GM12873 (cell line): ENCODE measurements at regions not wholly inside any gene's neighbourhood (a gene's known extent, or its start where the extent isn't known, plus 50 kb on each side); places are given as distances from the start of the nearest gene placed in this dataset.

Experiments
- TF ChIP-seq, protein P1 (sequence below): IDR thresholded peaks from 2 replicates; pipeline ENCODE4 v1.5.1; 2012; ENCODE audit warnings: low read depth, mild to moderate bottlenecking, moderate library complexity, low read length, control low read depth; ENCODE audit not compliant: insufficient read depth; ENCODE audit errors: missing control alignments

DNA sequence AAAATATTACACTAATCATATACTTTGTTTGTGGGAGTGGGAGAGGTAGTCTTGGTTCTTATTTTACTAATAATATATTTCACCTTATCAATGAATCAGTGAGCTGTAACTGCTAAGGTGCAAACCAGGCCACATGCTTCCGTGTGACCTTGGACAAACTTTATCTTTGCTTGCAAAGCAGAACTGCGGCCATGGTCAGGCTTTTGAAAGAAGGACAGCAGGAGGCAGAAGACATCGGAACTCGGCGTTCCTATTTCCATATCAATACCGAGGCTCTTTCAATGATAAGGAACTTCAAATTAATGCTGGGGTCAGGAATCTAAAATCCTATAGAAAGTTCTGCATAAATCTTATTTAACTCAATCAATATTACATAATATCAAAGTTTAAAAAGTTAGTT is 491.9 kb upstream of the PFKP start:
- TF ChIP-seq, protein P1, sequence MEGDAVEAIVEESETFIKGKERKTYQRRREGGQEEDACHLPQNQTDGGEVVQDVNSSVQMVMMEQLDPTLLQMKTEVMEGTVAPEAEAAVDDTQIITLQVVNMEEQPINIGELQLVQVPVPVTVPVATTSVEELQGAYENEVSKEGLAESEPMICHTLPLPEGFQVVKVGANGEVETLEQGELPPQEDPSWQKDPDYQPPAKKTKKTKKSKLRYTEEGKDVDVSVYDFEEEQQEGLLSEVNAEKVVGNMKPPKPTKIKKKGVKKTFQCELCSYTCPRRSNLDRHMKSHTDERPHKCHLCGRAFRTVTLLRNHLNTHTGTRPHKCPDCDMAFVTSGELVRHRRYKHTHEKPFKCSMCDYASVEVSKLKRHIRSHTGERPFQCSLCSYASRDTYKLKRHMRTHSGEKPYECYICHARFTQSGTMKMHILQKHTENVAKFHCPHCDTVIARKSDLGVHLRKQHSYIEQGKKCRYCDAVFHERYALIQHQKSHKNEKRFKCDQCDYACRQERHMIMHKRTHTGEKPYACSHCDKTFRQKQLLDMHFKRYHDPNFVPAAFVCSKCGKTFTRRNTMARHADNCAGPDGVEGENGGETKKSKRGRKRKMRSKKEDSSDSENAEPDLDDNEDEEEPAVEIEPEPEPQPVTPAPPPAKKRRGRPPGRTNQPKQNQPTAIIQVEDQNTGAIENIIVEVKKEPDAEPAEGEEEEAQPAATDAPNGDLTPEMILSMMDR: no peak

DNA sequence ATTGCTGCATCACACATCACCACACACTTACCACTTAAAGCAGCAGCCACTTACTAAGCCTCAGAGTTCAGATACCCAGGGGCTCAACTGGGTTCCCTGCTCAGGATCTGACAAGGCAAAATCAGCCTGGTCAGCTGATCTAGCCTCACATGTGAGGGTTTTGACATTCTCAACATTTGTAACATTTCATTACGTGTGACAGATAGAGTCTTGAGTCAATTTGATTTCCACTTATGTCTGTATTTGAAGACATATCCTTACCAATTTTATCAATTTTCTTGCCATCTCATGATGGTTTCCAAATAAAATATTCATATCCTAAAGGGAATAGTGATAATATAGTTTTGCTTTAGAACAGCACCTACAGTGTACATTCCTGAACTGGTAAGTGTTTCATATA is 494.7 kb upstream of the PFKP start:
- TF ChIP-seq, protein P1: no peak

DNA sequence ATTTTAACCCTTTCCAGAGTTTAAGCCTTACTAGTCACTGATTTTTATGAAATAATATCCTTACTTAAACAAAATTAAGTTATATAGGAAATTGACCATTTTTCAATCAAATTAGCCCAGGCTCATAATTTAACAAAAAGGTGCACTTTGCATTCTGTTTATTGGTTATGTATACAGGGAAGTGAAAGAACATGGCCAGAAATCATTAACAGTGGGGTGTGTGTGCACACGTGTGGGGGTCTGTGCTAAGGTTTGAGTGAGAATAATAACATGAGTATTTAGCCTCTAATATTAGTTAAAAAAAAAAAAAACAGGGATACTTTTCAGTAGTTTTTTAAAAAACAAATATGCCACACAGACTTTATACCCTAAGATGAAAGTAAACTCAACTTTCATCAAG is 510.5 kb upstream of the PFKP start:
- TF ChIP-seq, protein P1: no peak

DNA sequence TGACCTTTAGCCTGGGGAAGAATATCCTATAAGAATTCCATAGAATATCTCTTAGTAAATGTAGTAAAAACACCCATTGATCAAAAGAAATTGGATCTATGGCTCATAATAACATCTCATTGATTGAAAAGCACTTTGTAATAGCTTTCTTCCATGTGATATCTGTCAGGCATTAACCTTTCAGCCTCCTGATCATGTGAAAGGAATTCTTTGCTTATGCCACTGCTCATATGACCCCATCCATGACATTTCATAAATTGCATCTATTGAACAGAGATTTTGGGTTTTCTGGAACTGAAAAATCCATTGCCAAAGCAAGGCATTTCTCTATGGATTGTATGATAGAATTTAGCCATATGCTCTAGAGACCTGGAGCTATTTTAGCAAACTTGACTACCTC is 519.3 kb upstream of the PFKP start:
- TF ChIP-seq, protein P1: no peak

DNA sequence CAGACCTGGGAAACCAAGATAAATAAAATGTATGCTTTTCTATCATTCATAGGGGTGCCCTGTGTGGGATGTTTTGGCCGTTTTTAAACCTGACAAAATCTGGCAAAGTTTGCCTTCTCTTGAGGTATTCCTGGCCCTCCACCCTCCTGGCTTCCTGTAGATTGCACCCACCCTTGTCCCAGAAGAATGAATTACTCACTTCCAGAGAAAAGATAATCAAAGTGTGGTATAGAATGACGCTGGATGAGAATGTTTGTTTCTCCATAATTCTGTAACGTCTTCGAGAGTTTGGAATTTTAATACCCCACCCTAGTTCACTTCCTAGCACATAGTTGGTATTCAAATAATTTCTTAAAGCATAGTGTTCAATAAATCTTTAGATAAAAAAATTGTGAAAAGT is 519.7 kb upstream of the PFKP start:
- TF ChIP-seq, protein P1: no peak

DNA sequence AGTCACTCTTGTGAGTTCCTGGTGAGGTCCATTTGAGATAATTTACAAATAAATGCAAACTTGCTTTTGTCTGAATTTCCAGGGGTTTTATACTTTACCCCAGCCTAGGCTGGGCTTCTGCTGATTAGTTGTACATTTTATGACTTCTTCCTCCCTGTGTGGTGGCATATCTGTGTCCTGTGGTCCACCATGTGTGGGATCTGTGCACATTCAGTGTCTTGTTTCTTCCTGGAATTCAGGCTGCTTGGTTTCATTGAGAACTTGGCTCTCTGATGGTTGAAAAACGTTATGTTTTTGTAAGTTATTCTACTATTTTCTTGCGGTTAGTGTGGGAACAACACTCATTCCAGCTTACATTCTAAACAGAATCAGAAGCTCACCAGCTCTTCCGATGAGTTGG is 523.4 kb upstream of the PFKP start:
- TF ChIP-seq, protein P1: no peak

DNA sequence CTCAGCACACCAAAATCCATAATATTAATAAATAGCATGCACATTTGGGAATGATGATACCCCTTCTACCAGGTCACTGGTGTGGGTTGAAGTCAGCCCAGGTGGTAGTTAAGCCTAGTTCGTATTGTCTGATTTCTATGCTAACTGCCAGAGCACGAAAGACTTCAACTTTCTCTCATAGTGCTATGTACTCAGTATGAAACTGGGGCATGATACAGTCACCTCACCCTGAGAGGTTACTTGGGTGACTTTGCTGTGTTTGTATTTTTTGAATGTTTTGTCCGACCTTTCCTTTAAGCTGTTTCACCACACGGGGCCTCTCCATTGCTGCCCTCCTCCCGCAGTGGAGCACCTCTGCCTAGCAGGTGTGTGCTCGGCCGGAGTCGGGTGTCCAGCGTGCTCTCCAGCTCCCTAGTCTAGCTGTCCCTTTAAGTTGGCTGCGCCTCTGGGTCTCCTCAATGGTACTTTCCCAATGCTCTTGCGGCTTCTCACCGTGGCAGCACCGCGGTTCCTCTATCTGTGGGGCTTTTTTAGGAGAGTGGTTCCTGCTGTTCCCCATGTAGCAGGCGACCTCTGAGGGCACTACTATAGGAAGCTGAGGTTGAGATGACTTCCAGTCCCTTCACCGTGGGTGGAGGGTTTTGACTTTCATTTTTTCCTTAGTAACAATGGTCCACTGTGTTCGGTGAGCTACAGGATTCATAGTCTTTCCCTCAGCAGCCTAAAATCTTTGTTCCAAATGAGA is 524.0 kb upstream of the PFKP start:
- TF ChIP-seq, protein P1: no peak
